HG03432 (cell line): ENCODE measurements at regions not wholly inside any gene's neighbourhood (a gene's known extent, or its start where the extent isn't known, plus 50 kb on each side); places are given as distances from the start of the nearest gene placed in this dataset.

Source experiments
- ATAC-seq: cut with Tn5 transposase; IDR thresholded peaks from one replicate; pipeline ENCODE4 v1.9.1; 2021; ENCODE audit warnings: mild to moderate bottlenecking, moderate library complexity; ENCODE audit not compliant: unreplicated experiment

DNA sequence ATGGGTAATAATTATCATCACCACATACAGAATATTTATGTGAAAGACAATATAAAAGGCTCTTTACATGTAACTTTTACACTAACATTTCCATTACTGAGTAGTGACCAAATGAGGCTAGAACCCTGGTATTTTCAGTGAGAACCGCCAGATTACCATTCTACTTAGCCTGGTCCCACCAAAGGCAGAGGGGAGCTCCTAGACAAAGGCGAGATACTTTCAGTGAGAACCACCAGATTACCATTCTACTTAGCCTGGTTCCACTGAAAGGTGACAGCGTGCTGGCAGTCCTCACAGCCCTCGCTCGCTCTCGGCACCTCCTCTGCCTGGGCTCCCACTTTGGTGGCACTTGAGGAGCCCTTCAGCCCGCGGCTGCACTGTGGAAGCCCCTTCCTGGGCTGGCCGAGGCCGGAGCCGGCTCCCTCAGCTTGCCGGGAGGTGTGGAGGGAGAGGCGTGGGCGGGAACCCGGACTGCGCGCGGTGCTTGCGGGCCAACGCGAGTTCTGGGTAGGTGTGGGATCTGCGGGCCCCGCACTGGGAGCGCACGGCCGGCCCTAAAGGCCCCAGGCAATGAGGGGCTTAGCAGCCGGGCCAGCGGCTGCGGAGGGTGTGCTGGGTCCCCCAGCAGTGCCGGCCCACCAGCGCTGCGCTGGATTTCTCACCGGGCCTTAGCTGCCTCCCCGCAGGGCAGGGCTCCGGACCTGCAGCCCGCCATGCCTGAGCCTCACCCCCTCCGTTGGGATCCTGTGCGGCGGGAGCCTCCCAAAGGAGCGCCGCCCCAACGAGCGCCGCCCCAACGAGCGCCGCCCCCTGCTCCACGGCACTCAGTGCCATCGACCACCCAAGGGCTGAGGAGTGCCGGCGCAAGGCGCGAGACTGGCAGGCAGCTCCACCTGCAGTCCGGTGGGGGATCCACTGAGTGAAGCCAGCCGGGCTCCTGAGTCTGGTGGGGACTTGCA, 1276.1 kb downstream of the PCDH7 start:
- ATAC-seq, result no peak

DNA sequence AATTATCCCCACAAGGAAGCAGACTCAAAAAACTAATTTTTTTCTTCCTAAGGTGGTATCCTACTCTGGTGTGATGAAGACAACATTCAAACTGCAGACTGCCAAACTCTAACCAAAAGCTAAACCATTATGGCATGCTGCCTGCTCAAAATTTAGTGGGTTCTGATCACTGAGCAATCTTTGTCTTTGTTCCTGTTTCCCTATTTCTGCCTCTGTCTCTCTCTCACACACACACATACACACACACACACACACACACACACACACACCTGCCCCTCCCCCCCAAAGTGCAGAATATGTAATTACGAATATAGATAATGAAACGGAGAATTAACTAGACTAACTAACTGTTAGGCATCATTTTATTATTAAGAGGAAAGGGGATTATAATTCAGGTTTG, 1278.6 kb downstream of the PCDH7 start:
- ATAC-seq, result no peak

DNA sequence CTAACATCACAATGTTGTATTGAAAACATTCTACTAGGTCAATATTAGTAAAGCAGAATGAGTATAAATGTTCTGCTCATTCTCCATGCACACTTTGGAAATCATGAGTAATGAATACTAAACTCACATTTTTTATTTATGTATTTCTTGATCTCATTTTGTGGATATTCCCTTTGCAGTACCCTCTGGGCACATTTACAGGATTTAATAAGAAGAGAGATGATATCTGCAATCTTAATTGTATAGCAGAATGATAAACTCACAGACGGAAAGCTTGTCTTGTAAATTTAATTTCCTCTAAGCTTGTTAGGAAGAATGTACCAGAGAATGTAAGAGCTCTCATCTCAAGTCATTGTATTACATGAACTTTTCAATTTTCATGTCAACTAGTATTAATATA, 1279.7 kb downstream of the PCDH7 start:
- no peak for ATAC-seq

DNA sequence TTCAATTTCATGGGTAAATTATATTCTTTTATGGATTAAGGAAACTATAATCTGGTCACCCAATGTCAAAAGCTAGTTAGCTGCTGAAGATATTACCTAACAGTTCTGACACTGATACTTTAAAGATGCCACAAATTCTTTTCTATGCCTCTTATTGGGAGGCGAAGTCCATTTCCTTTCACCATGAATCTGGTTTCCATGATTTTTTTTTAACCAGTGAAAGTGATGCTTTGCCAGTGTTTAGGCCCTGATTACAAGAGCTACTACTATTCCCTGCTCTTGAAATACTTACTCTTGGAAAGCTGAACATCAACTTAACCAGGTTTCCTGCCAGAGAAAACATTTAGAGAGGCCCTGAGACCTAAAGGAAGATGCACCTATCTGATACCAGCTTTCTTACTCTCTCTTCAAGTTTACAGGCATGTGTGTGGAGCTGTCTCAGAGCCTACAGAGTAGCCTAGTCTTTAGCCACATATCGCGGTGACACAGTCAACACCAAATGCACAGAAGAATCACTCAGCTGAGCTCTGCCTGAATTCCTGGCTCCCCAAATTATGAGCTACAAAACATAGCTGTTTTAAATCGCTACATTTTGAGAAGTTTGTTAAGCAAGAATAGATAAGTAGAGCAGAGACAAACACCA, 1280.8 kb downstream of the PCDH7 start:
- no peak for ATAC-seq

DNA sequence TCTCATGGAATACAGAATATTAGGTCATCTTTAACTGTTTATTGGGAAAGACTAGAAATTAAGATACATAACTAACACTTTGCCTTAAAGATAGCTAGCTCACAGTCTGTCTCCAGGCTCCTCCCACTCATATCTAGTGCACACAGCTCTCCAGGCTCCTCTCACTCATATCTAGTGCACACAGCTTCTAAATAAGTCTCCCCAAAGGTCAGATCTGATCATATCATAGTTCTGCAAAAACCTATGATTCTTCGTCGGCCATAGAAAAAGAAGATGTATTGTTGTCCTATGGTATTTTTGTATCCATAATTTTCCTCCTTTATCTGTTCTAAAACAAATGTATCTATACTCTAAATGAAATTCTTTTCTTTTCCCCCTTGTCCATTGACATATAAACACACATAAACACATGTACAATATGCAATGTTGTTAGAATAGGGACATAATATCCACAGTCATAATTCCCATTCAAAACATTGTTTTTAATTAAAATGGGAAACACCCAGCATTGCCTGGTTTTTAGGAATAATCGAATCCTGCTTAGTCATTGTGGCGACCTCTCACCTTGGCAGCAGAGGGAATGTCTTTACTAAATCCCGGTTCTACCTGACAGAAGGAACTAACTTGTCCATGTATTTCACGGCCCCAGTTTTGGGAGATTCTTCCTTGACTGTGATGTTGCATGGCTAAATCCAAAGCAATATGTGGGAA, 1282.0 kb downstream of the PCDH7 start:
- no peak for ATAC-seq

DNA sequence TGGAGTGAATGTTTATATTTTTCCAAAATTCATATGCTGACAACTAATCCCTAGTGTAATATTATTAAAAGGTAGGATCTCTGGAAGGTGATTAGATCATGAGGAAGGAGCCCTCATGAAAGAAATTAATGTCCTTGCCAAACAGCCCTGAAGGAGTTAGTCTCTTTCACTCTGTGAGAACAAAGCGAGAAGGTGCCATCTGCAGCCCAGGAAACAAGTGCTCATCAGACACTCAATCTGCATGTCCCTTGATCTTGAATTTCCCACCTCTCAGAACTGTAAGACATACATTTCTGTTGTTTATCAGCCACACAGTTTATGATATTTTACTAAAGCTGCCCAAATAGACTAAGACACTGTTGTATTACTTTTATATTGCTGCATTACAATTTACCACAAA, 1283.4 kb downstream of the PCDH7 start:
- ATAC-seq, result no peak

DNA sequence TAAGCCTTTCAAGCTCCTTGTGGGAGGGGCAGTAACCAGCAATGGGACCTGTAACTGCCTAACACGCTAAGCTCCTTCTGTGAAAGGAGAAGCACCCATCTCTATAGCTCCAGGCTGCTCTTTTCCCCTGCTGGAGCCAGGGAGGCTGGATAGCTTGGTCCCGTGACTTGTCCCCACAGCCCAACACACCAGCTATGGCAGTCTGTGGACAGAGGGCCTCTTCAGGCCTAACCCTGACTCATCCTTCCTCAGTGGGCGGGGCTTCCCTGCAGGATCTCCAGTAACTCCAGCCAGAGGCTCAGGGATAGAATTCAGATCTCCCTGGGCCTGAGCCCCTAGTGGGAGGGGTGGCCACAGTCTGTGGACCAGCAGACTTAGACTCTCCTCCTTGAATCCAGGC, 1290.1 kb downstream of the PCDH7 start:
- ATAC-seq, result no peak

DNA sequence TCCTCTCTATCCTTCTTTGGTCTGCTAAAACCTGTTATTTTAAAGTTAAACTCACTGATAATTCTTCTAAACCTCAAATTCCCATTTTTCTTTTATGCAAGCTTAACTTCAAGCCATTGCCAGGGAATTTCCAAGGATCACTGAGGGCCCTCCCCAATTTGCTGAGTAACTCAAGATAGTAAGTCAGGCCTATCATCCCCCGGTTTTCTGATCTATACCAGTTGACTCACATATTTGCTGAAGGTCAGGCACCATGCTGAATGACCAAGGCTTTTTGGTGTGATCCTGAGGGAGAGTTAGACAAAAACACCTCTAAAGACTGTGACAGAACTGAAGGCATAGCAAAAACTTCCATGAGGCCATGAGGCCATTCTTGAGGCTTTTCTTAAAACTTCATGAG, 1301.9 kb downstream of the PCDH7 start:
- no peak for ATAC-seq

DNA sequence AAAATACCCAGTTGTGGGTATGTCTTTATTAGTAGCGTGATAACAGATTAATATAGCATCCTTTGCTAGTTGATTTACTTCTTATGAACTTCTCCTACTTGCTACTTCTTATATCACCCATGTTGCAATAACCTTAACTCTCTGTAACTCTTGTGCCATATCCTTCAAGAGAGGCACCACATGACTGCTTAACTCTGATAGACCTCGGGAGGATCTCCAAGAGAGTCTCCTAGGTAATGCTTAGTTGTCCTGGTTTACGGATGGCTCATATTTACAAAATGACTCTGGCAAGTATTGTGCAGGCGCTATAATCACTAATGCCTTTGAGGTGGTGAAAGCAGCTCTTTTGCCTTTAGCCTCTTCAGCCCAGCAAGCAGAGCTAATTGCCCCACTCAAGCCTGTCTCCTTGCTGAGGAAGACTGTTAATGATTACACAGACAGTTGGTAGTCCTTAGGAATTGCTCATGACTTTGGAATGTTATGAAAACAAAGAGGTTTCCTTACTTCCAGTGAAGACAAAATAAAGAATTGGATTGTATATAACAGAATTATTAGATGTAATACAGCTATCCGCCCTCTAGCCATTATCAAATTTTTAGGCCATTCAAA, 1305.8 kb downstream of the PCDH7 start:
- no peak for ATAC-seq

DNA sequence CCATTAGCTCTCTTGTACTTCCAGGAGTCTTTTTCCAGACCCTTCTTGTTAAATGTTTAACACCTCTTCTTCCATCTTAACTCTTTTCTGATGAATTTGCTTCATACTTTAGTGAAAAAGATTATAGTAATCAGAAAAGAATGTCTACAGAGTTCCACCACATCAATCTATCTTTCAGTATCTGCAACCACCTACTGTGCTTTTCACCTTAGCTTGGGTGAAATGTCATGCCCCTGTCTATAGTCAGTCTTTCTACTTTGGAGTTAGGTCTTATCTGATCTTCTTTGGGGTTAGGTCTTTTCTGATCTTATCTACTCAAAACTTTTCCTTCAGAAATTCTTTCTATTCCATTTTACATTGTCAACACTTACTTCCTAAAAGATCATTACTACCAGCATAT, 1310.2 kb downstream of the PCDH7 start:
- ATAC-seq, result no peak

DNA sequence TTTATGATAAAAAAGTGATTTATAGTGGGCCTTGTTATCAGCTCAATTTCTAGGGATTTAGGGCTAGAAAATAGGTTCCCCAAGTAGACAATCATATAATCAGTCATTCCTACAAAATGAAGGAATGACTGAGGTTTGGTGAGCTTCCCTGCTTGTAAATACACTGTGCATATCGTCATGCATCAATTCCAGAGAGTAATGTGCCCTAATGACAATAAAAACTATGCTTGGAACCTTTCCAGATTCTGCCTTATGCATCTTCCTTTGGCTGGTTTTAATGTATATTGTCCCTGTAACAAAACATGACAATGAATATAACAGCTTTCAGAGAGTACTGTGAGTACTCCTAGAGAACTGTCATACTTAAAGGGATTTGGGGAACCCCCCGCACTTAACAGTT, 1310.9 kb downstream of the PCDH7 start:
- no peak for ATAC-seq

DNA sequence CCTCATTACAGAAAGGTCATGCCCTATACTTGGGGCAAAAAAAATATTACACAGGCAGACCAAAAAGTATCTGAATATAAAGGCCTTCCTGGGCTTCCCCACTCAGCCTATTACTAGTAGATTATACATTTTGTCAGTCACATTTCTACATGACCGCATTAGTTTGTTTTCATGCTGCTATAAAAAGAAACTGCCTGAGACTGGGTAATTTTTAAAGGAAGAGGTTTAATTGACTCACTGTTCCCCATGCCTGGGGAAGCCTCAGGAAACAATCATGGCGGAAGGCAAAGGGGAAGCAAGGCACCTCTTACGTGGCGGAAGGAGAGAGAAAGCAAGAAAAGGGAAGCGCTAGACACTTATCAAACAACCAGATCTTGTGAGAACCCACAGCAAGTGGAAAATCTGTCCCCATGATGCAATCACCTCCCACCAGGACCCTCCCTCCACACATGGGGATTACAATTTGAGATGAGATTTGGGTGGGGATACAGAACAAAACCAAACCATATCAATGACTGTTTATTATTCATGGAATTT, 1312.0 kb downstream of the PCDH7 start:
- no peak for ATAC-seq

DNA sequence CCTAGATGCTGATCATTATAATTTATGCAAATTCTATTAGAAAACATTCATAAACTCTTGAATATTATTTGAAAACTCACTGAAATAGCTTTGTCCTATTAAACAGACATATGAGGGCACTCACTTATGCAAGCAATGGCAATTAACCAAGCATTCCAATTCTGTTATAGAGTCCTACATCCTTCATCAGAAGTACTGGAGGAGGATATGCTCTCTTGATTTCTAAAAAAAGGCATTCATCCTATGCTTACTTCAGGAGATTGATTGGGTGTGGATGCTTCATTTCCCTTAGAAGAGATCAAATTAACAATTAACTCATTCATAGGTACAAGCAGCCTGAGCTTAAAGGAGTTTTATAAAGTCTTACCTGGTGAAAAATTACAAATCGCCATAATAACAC, 1317.2 kb downstream of the PCDH7 start:
- ATAC-seq, result no peak

DNA sequence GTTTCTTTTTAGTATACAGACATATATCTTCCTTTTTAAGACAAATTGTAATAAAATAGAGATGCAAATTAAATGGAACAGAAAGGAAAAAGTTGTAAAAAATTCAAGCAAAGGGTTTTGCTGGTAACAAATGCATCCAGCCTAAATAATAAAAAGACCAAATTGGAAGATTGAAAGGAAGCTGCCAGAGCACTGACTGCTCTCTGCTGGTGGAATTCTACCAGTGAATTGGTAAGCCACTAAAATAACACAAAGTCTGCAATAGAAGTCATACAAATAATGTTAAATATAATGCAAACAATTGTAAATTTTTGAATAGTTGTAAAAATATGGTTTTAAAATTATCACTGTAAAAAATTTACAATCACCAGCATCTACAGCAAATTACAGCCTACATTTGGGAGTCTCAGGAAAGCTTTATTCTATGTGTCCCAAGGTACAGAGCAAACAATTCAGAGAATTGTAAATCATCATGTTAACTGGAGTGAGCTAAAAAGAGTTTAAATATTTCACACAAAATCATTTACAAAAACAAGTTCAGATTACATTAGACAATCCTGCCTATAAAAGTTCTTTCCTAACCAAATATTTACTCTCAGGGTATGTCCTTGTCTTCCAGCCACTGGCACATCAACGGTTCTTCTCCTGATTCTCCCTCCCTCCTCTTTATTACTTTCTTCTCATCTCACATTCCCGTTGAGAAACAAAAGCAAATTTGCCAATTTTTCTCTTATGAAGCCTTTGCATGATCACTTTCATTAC, 1322.5 kb downstream of the PCDH7 start:
- no peak for ATAC-seq

DNA sequence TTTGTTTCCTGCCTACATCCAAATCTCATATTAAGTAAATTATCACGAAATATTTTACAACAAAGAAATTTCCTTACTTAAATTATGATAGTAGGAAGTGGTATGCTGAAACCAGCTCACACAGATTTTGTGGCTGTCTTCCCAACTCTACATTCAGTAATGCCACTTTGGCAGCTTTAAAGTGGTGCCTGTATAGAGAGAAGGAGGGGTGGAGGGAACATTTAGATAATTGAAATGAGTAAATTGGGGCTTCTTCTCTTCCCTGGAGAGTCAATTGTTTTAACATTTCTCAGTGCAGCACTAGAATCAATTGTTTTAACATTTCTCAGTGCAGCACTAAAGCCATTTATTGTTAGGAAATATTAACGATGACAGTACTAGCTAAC, 1323.1 kb downstream of the PCDH7 start:
- no peak for ATAC-seq

DNA sequence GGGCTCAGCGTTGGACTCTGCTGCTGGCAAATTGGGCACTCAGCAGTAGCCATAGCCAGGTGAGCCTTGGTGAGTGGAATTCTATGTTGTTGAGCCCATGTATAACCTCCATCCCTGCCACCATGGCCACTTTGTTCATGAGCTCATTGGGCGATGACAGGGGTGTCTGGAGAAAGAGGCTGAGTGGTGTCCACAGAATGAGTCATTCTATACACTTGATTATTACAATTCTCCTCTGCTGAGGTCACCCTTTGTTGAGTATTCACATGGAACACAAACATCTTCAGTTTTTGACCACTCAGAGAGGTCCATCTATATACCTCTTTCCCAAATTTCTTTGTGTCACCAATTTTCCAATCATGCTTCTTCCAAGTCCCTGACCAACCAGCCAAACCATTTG, 1341.7 kb downstream of the PCDH7 start:
- no peak for ATAC-seq

DNA sequence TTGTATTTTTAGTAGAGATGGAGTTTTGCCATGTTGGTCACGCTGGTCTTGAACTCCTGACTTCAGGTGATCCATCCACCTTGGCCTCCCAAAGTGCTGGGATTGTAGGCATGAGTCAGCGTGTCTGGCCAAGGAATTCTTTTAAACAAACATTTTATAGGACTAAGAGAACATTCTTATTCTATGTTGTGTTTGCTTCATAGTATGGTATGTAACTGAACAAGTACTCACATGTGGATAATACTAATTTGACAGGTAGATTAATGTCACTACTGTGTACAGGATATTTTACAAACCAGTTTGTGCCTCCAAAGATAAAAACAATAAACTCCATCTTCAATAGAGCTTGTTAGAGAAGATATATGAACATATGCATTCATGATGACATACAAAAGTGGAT, 1353.4 kb downstream of the PCDH7 start:
- ATAC-seq, result no peak

DNA sequence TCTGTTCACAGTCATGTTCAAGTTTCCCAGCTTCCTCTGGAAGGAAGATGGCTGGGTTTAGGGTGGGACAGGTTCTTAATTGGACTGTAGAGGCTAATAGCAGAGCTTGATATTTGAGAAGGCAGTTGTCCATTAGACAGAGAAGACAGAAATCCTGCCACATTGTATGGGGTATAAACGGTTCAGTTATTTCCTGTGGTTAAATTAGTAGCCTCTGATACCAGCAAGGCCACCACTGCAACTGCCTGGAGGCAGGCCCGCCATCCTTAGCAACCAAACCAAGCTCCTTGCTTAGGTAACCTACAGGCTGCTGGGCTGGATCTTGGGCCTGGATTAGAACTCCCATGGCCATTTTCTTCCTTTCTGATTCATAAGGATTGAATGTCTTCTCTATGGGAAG, 1367.0 kb downstream of the PCDH7 start:
- no peak for ATAC-seq

DNA sequence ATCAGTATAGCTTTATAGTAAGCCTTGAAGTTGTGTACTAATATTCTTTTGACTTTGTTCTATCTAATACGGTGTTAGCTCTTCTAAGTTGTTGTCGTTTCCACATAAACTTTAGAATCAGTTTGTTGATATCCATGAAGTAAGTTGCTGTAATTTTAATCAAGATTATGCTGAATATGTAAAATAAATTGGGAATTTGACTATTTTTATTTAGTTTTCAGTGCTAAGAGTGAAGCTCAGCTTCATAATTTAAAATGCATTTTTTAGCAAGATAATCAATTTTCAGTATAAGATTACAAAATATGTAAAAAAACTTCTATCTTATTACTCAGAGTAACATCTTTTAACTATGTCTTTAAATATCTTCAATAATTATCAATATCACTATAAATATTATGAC, 1374.8 kb downstream of the PCDH7 start:
- no peak for ATAC-seq

DNA sequence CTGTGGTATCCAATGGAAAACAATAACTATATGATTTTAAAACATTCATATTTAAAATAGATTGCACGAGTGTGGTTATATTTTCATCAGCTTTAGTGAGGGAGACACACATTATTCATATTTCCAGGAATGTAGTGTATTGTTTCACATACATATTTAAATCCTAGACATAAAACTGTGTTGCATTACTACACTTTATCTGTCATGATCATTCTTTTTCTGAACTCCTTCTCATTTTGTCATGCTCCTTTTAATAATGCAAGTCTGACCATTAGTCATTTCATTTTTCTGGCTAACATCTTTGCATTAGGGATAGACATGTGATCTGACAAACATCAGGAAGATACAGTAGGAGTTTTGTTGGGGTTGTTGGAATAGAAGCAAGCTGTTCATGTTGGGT, 1382.7 kb downstream of the PCDH7 start:
- ATAC-seq, result no peak
